ENCODE measurements at regions not wholly inside any gene's neighbourhood (a gene's known extent, or its start where the extent isn't known, plus 50 kb on each side); places are given as distances from the start of the nearest gene placed in this dataset.
"Not testable (repeated sequence)": the region's sequence is repeated elsewhere in the genome, so short reads cannot be mapped to it uniquely, and the experiment has no call there.

DNA sequence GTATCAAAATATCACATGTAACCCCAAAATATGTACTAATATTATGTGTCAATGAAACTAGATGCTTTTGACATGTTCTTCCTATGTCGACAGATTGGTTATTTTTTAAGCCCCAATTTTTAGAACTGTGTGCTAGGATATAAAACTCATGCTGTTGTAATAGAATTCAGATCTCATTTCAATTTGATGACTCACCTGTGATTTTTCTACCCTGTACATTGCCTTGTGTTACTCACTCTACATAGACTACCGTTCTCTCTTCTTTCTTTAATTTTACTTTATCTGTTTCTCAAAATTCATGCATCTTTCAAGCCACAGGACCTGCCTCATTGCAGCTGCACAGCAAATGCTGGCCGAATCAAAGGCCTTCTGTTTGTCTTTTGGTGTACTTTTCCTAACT is 284.5 kb downstream of the MAT2B start:
- no peak for DNase-seq (ENCODE audit: low read depth)

DNA sequence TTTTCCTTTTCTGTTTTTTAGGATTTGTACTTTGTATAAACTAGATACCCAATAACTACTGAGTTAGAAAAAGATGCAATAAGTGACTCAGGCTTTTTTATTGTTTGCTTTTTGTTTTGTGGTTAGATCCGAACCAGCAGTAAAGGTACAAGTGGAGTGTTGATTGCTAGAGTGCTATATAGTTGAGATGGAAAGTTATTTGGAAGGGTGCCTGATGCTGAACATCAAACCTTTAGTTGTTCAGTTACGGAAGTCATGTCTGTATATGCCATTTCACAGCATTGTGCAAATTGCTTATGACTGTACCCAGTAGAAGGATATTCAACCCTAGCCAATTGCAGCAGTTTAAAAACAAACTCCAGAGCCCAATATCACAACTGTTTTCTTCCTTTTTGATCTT is 285.1 kb downstream of the MAT2B start:
- DNase-seq (ENCODE audit: low read depth) = no peak

DNA sequence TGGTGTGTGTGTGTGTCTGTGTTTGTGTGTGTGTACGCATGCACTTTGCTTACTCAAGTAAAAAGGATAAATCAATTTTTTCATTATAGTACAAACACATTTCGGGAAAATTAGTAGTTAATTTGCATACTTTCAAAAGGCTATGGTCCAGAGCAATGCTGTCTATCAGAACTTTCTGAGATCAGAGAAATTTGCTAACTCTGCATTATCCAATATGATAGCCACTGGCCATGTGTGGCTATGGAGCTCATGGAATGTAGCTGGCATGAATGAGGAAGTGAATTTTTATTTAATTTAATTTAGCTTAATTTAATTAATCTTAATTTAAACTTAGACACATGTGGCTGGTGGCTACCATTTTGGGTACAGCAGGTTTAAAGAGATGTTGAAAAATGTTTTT is 289.6 kb downstream of the MAT2B start:
- DNase-seq (ENCODE audit: low read depth) = no peak

DNA sequence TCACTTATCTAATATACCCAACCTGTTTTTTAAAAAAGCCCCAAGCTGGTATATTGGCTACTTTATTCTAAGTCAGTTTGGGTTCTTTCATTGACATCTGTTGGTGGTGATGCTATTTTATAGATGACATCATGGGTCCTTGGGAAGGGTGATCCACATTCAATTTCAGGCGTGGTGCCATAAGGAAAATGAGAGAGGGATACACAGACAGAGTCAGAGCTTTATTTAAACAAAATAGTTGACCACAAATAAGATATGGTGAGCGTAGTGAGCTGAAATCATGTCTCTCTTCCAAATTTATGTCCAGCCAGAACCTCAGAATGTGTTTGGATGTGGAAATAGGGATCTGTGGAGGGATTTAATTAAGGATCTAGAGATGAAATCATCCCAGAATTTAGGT is 302.4 kb downstream of the MAT2B start:
- DNase-seq (ENCODE audit: low read depth) = no peak

DNA sequence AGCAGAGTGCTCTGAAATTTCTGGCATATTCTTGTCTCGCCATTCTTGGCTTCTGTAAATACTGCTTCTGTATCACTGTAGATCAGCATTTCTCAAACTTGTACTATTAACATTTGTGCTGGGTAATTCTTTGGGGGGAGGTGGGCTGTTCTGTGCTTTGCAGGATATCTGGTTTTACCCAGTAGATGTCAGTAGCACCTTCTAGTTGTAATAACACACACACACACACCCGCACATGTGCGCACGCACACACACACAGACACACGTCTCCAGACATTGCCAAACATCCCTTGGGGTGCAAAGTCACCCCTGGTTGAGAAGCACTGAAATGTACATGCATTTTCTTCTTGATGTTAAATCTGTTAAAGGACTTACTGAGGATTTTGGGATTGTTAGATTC is 304.1 kb downstream of the MAT2B start:
- no peak for DNase-seq (ENCODE audit: low read depth)

DNA sequence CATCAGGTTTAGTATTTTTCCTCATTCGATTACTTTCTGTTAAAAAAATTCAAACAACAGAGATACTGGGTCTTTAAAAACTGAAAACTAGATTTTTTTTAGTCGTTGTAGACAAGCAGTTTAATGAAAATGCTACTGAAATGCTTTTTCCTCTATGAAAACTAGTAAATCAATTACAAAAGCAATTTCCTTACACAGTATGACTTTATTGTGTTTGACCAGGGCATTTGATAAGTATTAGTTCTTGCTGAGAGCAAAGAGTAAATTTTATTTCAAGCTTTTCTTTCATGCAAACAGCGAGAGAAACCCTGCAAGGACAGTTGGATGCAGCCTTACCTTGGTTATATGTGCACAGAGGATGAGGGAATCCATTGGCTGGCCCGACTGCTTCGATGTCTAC is 308.5 kb downstream of the MAT2B start:
- DNase-seq (ENCODE audit: low read depth) = no peak

DNA sequence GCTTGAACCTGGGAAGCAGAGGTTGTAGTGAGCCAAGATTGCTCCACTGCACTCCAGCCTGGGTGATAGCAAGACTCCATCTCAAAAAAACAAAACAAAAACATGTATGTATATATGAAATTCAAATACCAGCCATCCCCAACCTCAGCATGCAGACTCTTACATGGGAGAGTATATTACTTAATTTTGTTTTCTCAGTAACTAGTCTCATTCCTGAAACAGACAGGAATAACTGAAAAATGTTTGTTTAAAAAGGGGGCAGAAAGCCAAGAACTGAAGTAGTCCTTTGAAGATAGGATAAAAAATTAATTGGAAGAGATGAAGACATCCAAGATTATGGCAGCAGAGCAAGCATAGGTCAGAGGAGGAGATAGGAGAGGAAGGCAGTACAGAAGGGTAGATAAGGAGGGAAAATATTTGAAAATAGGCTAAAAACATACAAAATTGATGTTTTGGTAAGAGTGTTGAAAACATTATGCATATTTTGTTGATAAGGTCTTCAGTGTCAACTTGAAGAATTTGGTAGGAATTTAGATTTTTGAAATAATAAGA is 309.9 kb downstream of the MAT2B start:
- DNase-seq (ENCODE audit: low read depth) = no peak

DNA sequence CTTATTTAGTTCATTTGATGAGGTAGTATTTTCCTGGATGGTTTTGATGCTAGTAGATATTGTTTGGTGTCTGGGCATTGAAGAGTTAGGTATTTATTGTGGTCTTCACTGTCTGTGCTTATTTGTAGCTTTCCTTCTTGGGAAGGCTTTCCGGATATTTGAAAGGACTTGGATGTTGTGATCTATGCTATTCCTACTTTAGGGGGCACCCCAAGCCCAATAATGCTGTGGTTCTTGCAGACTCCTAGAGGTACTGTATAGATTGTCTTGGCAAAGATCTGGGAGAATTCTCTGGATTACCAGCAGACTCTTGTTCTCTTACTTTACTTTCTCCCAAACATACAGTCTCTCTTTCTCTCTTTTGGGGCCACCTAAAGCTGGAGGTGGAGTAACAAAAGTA is 315.7 kb downstream of the MAT2B start:
- DNase-seq (ENCODE audit: low read depth) = no peak

DNA sequence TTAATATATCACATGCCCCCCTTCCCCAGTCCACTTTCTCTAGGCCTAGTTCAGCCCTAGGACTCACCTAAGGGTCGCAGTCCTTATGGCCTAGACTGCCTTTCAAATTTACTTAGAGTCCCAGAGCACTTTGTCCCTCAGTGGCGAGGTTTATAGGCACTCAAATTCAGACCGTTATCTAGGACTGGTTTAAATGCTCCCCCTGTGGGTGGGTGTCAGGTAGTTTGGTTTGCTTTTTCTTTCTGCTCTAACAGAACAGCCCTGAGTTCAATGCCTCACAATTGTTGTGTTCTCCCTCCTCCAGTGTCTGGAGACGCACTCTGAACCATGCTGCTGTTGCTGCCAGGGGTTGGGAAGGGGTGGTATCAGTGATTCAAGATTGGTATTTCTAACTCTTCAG is 317.1 kb downstream of the MAT2B start:
- DNase-seq (ENCODE audit: low read depth) = no peak

DNA sequence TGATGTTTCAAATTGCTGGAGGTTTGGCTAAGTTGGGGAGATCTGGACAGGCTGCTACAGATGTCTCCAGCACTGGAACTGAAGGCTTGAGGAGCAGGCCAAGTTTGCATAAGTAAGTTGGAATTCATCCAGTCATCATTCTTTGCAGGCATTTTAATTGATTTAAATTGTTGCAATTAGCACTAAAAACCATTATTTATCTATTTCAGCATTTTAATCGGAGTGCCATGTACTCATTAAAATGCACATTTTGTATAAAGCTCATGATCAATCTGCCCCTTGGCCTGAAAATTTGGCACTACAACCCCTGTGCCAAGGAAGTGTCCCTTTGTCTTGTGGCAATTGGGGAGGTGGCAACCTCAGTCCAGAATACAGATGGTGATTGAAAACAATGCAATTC is 320.2 kb downstream of the MAT2B start:
- DNase-seq (ENCODE audit: low read depth) = no peak

DNA sequence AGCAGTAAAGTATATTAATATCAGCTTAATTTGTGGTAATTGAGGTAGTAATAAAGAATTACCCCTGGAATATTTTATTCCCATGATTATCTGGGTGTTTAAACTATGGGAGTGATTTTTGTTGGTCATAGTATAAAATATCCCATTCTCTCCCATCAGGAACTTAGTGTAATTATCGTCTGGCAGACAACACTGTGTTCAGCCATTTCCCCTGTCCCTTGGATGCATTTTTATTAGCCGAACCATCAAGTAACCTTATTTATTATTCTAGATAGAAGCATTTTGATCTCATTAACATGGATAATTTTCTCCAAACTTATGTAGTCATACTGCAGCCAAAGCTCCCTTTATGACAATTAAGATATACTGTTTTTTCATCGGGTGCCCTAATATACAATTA is 320.8 kb downstream of the MAT2B start:
- DNase-seq (ENCODE audit: low read depth) = no peak

DNA sequence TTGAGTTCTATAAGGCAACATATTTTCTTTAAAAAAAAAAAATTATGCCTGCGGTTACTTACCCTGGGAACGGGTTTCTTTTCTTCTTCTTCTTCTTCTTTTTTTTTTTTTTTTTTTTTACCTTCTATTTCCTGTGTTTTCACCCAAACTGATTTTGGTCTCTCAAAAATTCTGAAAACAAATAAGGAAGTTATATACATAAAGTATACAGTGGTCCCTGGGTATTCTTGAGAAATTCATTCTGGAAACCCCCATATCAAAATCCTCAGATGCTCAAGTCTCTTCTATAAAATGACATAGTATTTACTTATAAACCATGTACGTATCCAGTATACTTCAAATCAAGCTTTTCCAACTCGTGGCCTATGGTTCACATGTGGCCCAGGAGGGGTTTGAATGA is 326.7 kb downstream of the MAT2B start:
- no peak for DNase-seq (ENCODE audit: low read depth)

DNA sequence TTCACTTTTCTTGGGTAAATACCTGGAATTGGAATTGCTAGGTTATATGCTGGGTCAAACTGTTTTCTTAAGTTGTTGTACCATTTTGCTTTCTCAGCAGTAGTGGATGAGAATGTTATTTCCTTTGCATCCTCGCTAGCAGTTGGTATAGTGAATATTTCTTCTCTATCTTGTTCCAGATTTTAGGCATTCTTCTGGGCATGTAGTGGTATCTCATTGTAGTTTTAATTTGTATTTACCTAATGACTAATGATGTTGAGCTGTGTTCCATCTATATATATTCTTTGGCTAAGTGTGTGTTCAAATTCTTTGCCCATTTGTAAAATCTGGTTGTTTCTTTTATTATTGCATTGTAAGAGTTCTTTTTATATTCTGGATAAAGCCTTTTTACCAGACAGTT is 333.3 kb downstream of the MAT2B start:
- no peak for DNase-seq (ENCODE audit: low read depth)

DNA sequence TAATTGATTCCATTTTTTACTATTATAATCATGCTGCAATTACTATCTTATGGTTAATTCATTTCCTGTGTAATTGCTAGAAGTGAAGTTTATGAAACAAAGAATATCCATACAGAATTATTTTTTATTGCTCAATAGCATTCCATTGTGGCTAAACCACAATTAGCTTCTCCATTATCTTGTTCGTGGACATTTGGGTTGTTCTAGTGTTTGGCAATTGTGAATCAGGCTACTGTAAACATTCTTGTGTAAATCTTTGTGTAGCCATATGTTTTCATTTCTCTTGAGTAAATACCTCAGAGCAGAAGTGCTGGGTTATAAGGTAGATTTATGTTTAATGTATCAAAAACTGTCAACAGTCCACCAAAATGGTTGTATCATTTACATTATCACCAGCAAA is 341.1 kb downstream of the MAT2B start:
- DNase-seq (ENCODE audit: low read depth) = no peak

DNA sequence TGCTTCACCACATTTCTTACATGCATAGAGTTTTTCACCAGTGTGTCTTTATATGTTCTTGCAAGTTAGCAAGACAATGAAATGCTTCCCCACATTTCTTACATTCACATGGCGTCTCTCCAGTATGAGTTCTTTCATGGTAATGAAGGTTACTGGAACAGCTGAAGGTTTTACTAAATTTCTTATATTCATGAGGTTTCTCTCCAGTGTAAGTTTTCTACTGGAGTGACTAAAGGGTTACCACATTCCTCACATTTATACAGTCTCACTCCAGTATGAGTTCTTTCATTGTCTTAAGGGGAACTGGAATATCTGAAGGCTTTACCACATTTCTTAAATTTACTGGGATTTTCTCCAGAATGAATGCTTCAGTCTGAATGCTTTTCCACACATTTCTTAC is 350.3 kb downstream of the MAT2B start:
- no peak for DNase-seq (ENCODE audit: low read depth)

DNA sequence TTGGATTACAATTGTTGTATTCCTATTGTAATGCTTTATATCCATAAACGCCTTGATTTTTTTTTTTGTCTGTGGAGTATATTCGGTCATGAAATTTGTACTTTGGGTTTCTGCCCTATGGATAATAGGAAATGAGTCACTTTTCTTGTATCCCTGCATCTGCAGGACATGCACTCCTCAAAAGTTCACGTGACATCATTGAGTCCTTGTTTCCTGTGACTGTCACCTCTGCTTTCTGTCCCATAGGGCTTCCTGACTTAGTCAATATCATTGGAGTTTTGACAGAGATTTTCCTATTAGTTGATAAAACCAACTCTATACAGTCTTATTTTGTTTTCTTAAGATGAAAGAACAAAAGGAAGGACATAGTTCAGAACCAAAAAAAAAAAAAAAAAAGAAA is 356.3 kb downstream of the MAT2B start:
- no peak for DNase-seq (ENCODE audit: low read depth)

DNA sequence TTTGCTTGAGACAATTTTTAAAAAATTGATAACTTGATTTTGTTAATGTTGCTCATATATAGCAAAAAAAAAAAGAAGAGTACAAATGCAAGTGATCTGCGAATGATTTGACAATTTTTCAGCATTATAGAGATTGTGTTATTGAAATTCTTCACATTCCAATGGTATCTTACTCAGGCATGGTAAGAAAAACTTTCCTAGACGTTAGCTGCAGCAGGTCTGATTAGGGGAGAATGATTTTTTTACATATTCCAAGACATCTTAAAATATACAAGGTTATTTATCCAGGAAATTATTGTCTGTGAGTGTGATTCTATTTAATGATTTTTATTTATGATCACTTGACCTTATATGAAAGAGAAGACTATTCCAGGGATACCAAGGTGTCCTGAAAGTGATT is 361.9 kb downstream of the MAT2B start:
- DNase-seq (ENCODE audit: low read depth) = no peak

DNA sequence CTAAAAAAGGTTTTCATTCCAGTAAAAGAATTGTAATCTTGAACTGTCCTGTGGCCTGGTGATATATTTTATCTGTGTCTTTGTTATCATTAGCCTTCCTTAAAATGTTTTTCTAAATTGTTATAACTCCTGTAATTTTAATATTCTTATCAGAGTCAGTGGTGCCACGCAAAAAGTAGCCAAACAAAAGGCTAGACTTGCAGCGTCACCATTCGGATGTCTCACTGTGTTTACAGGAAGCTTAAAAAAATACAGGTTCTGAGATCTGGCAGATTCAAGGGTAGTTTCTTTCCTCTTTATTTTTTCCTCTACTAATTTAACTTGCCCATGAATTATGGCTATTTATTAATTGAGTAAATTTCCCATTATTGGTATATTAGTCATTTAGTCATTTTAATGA is 362.3 kb downstream of the MAT2B start:
- no peak for DNase-seq (ENCODE audit: low read depth)

DNA sequence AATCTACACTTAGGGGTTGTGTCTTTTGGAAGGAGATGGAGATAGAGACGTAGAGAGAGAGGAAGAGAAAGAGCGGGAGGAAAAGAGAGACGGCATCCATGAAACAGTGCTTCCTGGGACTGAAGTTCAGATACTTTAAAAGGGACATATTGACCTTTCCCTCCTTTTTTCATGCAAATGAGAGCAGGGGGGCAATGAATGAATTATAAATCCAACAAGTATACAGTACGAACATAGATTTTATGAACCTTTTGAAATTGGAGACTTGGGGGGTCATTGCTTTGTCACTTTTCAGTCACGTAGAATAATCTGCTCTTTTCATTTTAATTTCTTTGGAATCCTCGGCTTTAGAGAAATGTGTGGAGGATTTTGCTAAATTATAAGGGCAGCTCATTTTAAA is 364.2 kb downstream of the MAT2B start:
- no peak for DNase-seq (ENCODE audit: low read depth)

DNA sequence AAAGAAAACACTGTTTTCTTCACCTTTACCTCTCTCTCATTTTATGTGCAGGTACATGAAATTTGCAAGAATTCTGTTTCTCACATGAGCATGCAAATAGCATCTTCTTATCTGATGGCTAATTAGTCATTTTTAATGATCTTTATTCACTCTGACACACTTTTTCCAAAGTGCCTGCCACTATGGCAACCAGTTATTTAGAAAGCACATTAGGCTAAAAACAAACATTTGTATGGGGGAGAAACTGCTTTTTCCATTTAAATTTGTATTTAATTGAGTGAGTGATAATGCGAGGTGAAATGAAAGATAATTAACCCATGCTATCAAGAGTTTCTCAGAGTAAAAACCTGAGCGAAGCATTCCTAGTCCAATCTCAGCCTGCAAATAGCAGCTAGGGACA is 365.0 kb downstream of the MAT2B start:
- no peak for DNase-seq (ENCODE audit: low read depth)

DNA sequence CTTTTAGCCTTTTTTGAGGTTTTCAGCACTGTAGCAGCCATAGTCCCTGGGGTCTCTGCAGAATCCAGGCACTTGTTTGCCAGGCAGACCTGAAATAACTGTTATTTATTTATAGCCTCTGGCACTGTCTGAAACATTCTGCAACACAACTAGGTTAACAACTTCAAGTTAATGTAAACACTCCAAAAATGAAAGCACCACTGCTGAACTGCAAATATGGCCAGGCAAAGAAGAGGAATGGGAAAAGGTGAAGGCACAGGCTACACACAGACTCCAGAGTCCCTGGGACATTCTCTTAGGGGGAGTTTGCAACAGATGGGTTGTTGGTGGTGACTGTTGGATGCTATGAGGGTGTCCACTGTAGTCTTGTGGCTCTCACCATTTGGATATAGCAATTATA is 369.0 kb downstream of the MAT2B start:
- no peak for DNase-seq (ENCODE audit: low read depth)

DNA sequence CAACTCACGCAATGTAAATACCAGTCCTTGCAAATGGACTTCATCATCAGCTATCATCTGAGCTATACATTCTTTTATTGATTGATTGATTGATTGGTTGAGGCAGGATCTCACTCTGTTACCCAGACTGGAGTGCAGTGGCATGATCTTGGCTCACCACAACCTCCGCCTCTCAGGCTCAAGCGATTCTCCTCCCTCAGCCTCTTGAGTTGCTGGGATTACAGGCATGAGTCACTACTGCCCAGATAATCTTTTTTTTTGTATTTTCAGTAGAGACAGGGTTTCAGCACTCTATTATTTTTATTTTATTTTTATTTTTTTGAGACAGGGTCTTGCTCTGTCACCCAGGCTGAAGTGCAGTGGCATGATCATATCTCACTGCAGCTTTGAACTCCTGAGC is 369.5 kb downstream of the MAT2B start:
- DNase-seq (ENCODE audit: low read depth) = not testable (repeated sequence)

DNA sequence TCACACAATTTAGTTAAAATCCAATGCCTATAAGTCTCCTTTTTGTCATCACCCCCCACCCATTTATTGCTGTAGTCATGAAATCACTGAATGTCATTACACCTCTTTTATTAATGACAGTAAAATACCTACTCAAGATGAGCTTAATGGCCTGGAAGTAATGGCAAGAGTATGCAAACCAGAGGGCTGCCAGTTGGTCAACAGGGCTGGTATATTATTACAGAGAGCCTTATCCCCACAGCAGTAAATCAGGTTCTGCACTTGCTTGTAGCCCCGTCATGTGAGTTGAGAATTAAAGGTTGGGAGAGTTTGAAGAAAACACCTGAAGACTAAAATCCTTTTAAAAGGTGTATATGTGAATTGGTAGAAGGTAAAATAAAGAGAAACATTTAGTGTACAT is 372.4 kb downstream of the MAT2B start:
- DNase-seq (ENCODE audit: low read depth) = no peak

DNA sequence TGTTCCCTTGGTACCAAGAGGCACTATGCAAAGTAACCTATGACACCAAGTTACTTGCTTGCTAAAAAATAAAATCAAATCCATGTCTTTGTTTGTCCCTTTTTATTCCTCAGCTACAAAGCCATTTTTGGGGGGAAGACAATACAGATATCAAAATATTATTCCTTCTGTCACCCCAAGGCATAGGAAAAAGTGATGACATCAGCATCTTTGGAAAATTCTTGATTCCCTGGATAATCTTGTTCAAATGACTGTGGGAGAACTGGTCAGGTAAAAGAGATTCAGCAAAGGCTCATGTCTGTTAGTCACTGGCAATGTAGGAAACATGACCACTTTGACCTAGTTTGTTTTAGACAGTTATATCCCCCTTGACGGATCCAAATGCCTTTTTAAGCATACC is 373.1 kb downstream of the MAT2B start:
- DNase-seq (ENCODE audit: low read depth) = no peak

DNA sequence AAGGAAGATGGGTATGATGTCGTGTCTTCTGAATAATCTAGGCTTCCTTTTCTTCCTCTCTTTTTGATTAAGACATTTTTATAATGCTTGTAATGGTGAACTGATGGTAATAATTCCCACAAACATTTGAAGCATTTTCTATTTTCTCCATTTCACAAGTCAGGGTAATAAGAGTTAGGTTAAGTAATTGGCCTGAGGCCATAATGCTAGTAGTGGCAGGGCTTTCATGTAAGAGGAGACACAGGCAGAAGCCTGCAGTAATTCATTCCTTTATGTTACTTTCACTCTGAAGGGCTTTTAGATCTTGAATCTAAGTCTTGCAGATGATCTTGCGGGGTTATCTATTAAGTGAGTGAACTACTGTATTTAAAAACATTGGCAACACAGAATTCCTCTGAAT is 374.9 kb downstream of the MAT2B start:
- DNase-seq (ENCODE audit: low read depth) = no peak

Measured in GM04504 (cell line).